ENCODE measurements at regions not wholly inside any gene's neighbourhood (a gene's known extent, or its start where the extent isn't known, plus 50 kb on each side); places are given as distances from the start of the nearest gene placed in this dataset.

GRCh38 chr5:82828211-82828610, 249.0 kb downstream of the TMEM167A start:
- DNase-seq = peak in 1 of 3 donors; percentile 35
- H3K9ac ChIP-seq (ENCODE audit: insufficient read depth in 1 of 2, low read length in 2 of 2) = no peak overlapping the region
- no peak overlapping the region for H3K27ac ChIP-seq (ENCODE audit: low read depth in 1 of 2, low read length in 1 of 2)
- no peak for TF ChIP-seq CTCF (IDR thresholded peaks at IDR 0.05; ENCODE audit: control extremely low read depth, extremely low read depth)
- H3K4me3 ChIP-seq = no peak overlapping the region
- H3K4me1 ChIP-seq (ENCODE audit: control insufficient read depth in 5 of 5, insufficient read depth in 5 of 5, low read length in 5 of 5) = peaks cover 0 to 9% (median 0%) of the 10 kb centered on the region in 5 donors
- no peak for ATAC-seq (ENCODE audit: insufficient read depth, low FRiP score)
- 68 to 82% methylated on average over 3 of the region's 3 CpGs for WGBS, 2 donors
- H3K36me3 ChIP-seq (ENCODE audit: control insufficient read depth in 4 of 4, insufficient read depth in 4 of 4, low read length in 4 of 4) = no peaks in the 10 kb centered on the region
- no peaks in the 10 kb centered on the region for H3K27me3 ChIP-seq (ENCODE audit: control insufficient read depth in 3 of 3, insufficient read depth in 3 of 3, low read length in 2 of 3)
- no peaks in the 10 kb centered on the region for H3K9me3 ChIP-seq (ENCODE audit: control insufficient read depth in 4 of 4, insufficient read depth in 3 of 4, low read length in 3 of 4)

- no peak overlapping the region for H3K27ac ChIP-seq (ENCODE audit: low read depth in 1 of 2, low read length in 1 of 2)
- no peaks in the 10 kb centered on the region for H3K36me3 ChIP-seq (ENCODE audit: control insufficient read depth in 4 of 4, insufficient read depth in 4 of 4, low read length in 4 of 4)
- no peak for TF ChIP-seq CTCF (IDR thresholded peaks at IDR 0.05; ENCODE audit: control extremely low read depth, extremely low read depth)
- no peak for ATAC-seq (ENCODE audit: insufficient read depth, low FRiP score)
- peaks cover 0 to 9% (median 0%) of the 10 kb centered on the region in 5 donors for H3K4me1 ChIP-seq (ENCODE audit: control insufficient read depth in 5 of 5, insufficient read depth in 5 of 5, low read length in 5 of 5)
- no peak for DNase-seq
- no peak overlapping the region for H3K9ac ChIP-seq (ENCODE audit: insufficient read depth in 1 of 2, low read length in 2 of 2)
- 75 to 77% methylated on average over 5 of the region's 5 CpGs for WGBS, 2 donors
- H3K27me3 ChIP-seq (ENCODE audit: control insufficient read depth in 3 of 3, insufficient read depth in 3 of 3, low read length in 2 of 3) = no peaks in the 10 kb centered on the region
- no peaks in the 10 kb centered on the region for H3K9me3 ChIP-seq (ENCODE audit: control insufficient read depth in 4 of 4, insufficient read depth in 3 of 4, low read length in 3 of 4)
- H3K4me3 ChIP-seq = no peak overlapping the region
Measured at GRCh38 chr5:82827651-82828050, 249.5 kb downstream of the TMEM167A start.

GRCh38 chr5:82822634-82822927, 254.6 kb downstream of the TMEM167A start:
- peaks cover 0 to 4% (median 0%) of the 10 kb centered on the region in 5 donors for H3K4me1 ChIP-seq (ENCODE audit: control insufficient read depth in 5 of 5, insufficient read depth in 5 of 5, low read length in 5 of 5)
- no peak for TF ChIP-seq CTCF (IDR thresholded peaks at IDR 0.05; ENCODE audit: control extremely low read depth, extremely low read depth)
- 91 to 95% methylated on average over 4 of the region's 4 CpGs for WGBS, 2 donors
- DNase-seq (no peak), ATAC-seq (ENCODE audit: insufficient read depth, low FRiP score) (no peak)
- no peak overlapping the region for H3K27ac ChIP-seq (ENCODE audit: low read depth in 1 of 2, low read length in 1 of 2)
- no peak overlapping the region for H3K9ac ChIP-seq (ENCODE audit: insufficient read depth in 1 of 2, low read length in 2 of 2)
- H3K4me3 ChIP-seq = no peak overlapping the region
- H3K36me3 ChIP-seq (ENCODE audit: control insufficient read depth in 4 of 4, insufficient read depth in 4 of 4, low read length in 4 of 4) = no peaks in the 10 kb centered on the region
- H3K9me3 ChIP-seq (ENCODE audit: control insufficient read depth in 4 of 4, insufficient read depth in 3 of 4, low read length in 3 of 4) = no peaks in the 10 kb centered on the region
- H3K27me3 ChIP-seq (ENCODE audit: control insufficient read depth in 3 of 3, insufficient read depth in 3 of 3, low read length in 2 of 3) = no peaks in the 10 kb centered on the region

- H3K9me3 ChIP-seq (ENCODE audit: control insufficient read depth in 4 of 4, insufficient read depth in 3 of 4, low read length in 3 of 4) = no peaks in the 10 kb centered on the region
- no peaks in the 10 kb centered on the region for H3K36me3 ChIP-seq (ENCODE audit: control insufficient read depth in 4 of 4, insufficient read depth in 4 of 4, low read length in 4 of 4)
- H3K27me3 ChIP-seq (ENCODE audit: control insufficient read depth in 3 of 3, insufficient read depth in 3 of 3, low read length in 2 of 3) = no peaks in the 10 kb centered on the region
- TF ChIP-seq CTCF (IDR thresholded peaks at IDR 0.05; ENCODE audit: control extremely low read depth, extremely low read depth) = no peak
- no peak overlapping the region for H3K27ac ChIP-seq (ENCODE audit: low read depth in 1 of 2, low read length in 1 of 2)
- DNase-seq = no peak
- ATAC-seq (ENCODE audit: insufficient read depth, low FRiP score) = no peak
- H3K4me1 ChIP-seq (ENCODE audit: control insufficient read depth in 5 of 5, insufficient read depth in 5 of 5, low read length in 5 of 5) = peaks cover 0 to 4% (median 0%) of the 10 kb centered on the region in 5 donors
- no peak overlapping the region for H3K9ac ChIP-seq (ENCODE audit: insufficient read depth in 1 of 2, low read length in 2 of 2)
- no peak overlapping the region for H3K4me3 ChIP-seq
- WGBS, 2 donors = 88 to 95% methylated on average over 3 of the region's 3 CpGs
Measured at GRCh38 chr5:82821846-82822633, 255.2 kb downstream of the TMEM167A start.
